Endothelial cell of umbilical vein (primary cell): ENCODE measurements at regions not wholly inside any gene's neighbourhood (a gene's known extent, or its start where the extent isn't known, plus 50 kb on each side); places are given as distances from the start of the nearest gene placed in this dataset.

Experiments
- BruUV-seq: library from RNA; stranded (reverse); fragments of 400-500 nt; replicated peaks from 2 replicates; lab custom pipeline; 2021; lab: Mats Ljungman, UMichigan
- CTCF ChIA-PET: fragments of 300-600, 350-600 bp; sonication (Branson Sonifier 250); formaldehyde crosslinking; loops from one replicate; lab custom pipeline; 2021; ENCODE audit warnings: antibody characterized with exemption, inconsistent platforms; lab: Charles Lee
- POLR2A ChIA-PET: fragments of 300-600, 350-600 bp; sonication (Branson Sonifier 250); formaldehyde crosslinking; loops from one replicate; lab custom pipeline; 2021; ENCODE audit warnings: antibody characterized with exemption, inconsistent platforms; lab: Charles Lee
- DNase-seq: peaks from one replicate; pipeline ENCODE4 v3.0.0-alpha.2; 2011; ENCODE audit warnings: low read depth, low spot score
- FAIRE-seq: peaks from 2 replicates; lab custom pipeline; 2011; peaks lifted over from hg19 to GRCh38; lab: Jason Lieb, UNC
- H2AFZ ChIP-seq: 2 replicates; pipeline ENCODE4 v1.6.0; 2012; ENCODE audit warnings: low read depth, low read length, control low read depth, inconsistent platforms
- H3K27ac ChIP-seq: 2 replicates; pipeline ENCODE4 v1.5.1; 2011; ENCODE audit warnings: low read depth, mild to moderate bottlenecking, control low read depth, low read length, moderate library complexity; ENCODE audit not compliant: insufficient read depth
- H3K27me3 ChIP-seq, 2 experiments: 2 replicates each; pipeline versions ENCODE4 v1.6.0 to v1.6.1; 2011; ENCODE audit warnings: low read length in 2 of 2, mixed read lengths in 1 of 2; ENCODE audit not compliant: control insufficient read depth in 2 of 2, insufficient read depth in 2 of 2
- H3K36me3 ChIP-seq, 2 experiments: 2 replicates in 1 of 2; 3 replicates in 1 of 2; pipeline ENCODE4 v1.5.1; 2011; ENCODE audit warnings: low read length in 2 of 2, mild to moderate bottlenecking in 1 of 2, moderate library complexity in 1 of 2; ENCODE audit not compliant: control insufficient read depth in 2 of 2, insufficient read depth in 2 of 2; ENCODE audit errors: extremely low read depth in 1 of 2
- H3K4me1 ChIP-seq: 3 replicates; pipeline ENCODE4 v1.5.1; 2011; ENCODE audit warnings: mild to moderate bottlenecking, low read length; ENCODE audit not compliant: control insufficient read depth, insufficient read depth; ENCODE audit errors: extremely low read depth
- H3K4me2 ChIP-seq: 2 replicates; pipeline ENCODE4 v1.6.1; 2011; ENCODE audit warnings: low read length, control low read depth, mixed read lengths; ENCODE audit not compliant: insufficient read depth
- H3K4me3 ChIP-seq, 3 experiments: fragments of 200-600 bp in 1 of 3; sonication (generic), shearing (Covaris generic) in 1 of 3; replicated peaks in 1 of 3; 2 replicates each; pipeline ENCODE4 v1.5.1; 2011 to 2016; ENCODE audit warnings: control low read depth in 3 of 3, low read length in 3 of 3, mild to moderate bottlenecking in 2 of 3, inconsistent platforms in 1 of 3, low read depth in 1 of 3, moderate library complexity in 1 of 3; ENCODE audit not compliant: insufficient read depth in 1 of 3
- H3K79me2 ChIP-seq: 2 replicates; pipeline ENCODE4 v1.6.0; 2012; ENCODE audit warnings: low read length, inconsistent platforms; ENCODE audit not compliant: control insufficient read depth, insufficient read depth
- H3K9ac ChIP-seq: replicated peaks from 2 replicates; pipeline ENCODE3; 2011; ENCODE audit warnings: low read length, control low read depth; ENCODE audit not compliant: insufficient read depth; ENCODE audit errors: extremely low read depth
- H3K9me1 ChIP-seq: replicated peaks from 3 replicates; pipeline ENCODE4 v1.6.0; 2011; ENCODE audit warnings: mild to moderate bottlenecking, low read length; ENCODE audit not compliant: control insufficient read depth, insufficient read depth; ENCODE audit errors: extremely low read depth
- H3K9me3 ChIP-seq: replicated peaks from 2 replicates; pipeline ENCODE4 v1.5.1; 2012; ENCODE audit warnings: low read length, inconsistent platforms; ENCODE audit not compliant: control insufficient read depth, insufficient read depth
- H4K20me1 ChIP-seq: replicated peaks from 2 replicates; pipeline ENCODE3; 2011; ENCODE audit warnings: mild to moderate bottlenecking, low read length; ENCODE audit not compliant: control insufficient read depth, insufficient read depth; ENCODE audit errors: extremely low read depth
- CTCF ChIP-seq, 2 donors: IDR thresholded peaks; 1 replicate in 1 of 2; 2 replicates in 1 of 2; pipeline ENCODE4 v1.5.1; 2011; ENCODE audit warnings: low read length in 2 of 2, mild to moderate bottlenecking in 2 of 2, moderate library complexity in 2 of 2, control low read depth in 1 of 2, inconsistent platforms in 1 of 2, low read depth in 1 of 2; ENCODE audit not compliant: insufficient read depth in 1 of 2; ENCODE audit errors: extremely low read depth in 1 of 2
- EZH2 ChIP-seq: IDR thresholded peaks from 2 replicates; pipeline ENCODE4 v1.6.1; 2012; ENCODE audit warnings: borderline replicate concordance, low read depth, mild to moderate bottlenecking, moderate library complexity, low read length, inconsistent platforms; ENCODE audit not compliant: severe bottlenecking
- FOS ChIP-seq: IDR thresholded peaks from 2 replicates; pipeline ENCODE4 v1.6.1; 2011; ENCODE audit warnings: mild to moderate bottlenecking, low read length, moderate library complexity, borderline replicate concordance; ENCODE audit not compliant: insufficient read depth
- GATA2 ChIP-seq: IDR thresholded peaks from 2 replicates; pipeline ENCODE4 v1.7.0; 2011; ENCODE audit warnings: low read depth, mild to moderate bottlenecking, moderate library complexity, mixed read lengths, low read length; ENCODE audit not compliant: insufficient read length, insufficient read depth
- JUN ChIP-seq: IDR thresholded peaks from 2 replicates; pipeline ENCODE4 v1.6.1; 2011; ENCODE audit warnings: borderline replicate concordance, low read depth; ENCODE audit not compliant: insufficient read length, insufficient read depth
- MAX ChIP-seq: IDR thresholded peaks from 2 replicates; pipeline ENCODE4 v1.6.1; 2011; ENCODE audit not compliant: insufficient read depth, insufficient read length
- MYC ChIP-seq: IDR thresholded peaks from one replicate; pipeline ENCODE4 v1.6.1; 2011; ENCODE audit warnings: mild to moderate bottlenecking, low read depth, low read length
- POLR2A ChIP-seq: IDR thresholded peaks from 2 replicates; pipeline ENCODE4 v1.6.1; 2012; ENCODE audit warnings: low read depth, mild to moderate bottlenecking, control low read depth, low read length
- POLR2AphosphoS5 ChIP-seq: IDR thresholded peaks from 2 replicates; pipeline ENCODE4 v1.6.1; 2012; ENCODE audit warnings: low read depth, mild to moderate bottlenecking, control low read depth, low read length, moderate library complexity; ENCODE audit not compliant: insufficient read depth
- dilution Hi-C: fragments of 300-500 bp; cut with MboI; formaldehyde crosslinking; loops from one replicate; pipeline ENCODE4 v1.15.0; 2019; ENCODE audit warnings: low sequenced_read_pairs; ENCODE audit not compliant: extremely low pct_ligation_motif_present
- intact Hi-C: fragments of 100-400 bp; cut with micrococcal nuclease; formaldehyde crosslinking; loops from one replicate; pipeline ENCODE4 v1.10.0; 2022

- dilution Hi-C loops (no loop called here), intact Hi-C loops (no loop called here)
- no peaks in the 10 kb centered on the region for H3K9me1 ChIP-seq
- ChIA-PET POLR2A (no interaction called here), CTCF (no interaction called here)
- DNase-seq (no peak), FAIRE-seq (no peak)
- no peaks in the 10 kb centered on the region for H3K4me1 ChIP-seq
- H3K27ac ChIP-seq = no peak overlapping the region
- H3K27me3 ChIP-seq = no peaks in the 10 kb centered on the region
- no peaks in the 10 kb centered on the region for H3K79me2 ChIP-seq
- no peaks in the 10 kb centered on the region for H3K36me3 ChIP-seq
- H3K4me3 ChIP-seq = no peak overlapping the region
- H2AFZ ChIP-seq = no peak overlapping the region
- no peaks in the 10 kb centered on the region for H3K9me3 ChIP-seq
- TF ChIP-seq POLR2AphosphoS5 = no peak
- TF ChIP-seq CTCF (IDR thresholded peaks at IDR 0.05; ENCODE audit: extremely low read depth in 1 of 2, insufficient read depth in 1 of 2, low read depth in 1 of 2, low read length in 2 of 2) = no peak
- no peak for TF ChIP-seq FOS
- TF ChIP-seq GATA2 = no peak
- no peak for TF ChIP-seq MYC
- no peak for TF ChIP-seq POLR2A
- TF ChIP-seq MAX = no peak
- no peak for TF ChIP-seq JUN
- no peak for TF ChIP-seq EZH2
- H3K9ac ChIP-seq = no peak overlapping the region
- no peaks in the 10 kb centered on the region for H4K20me1 ChIP-seq
- H3K4me2 ChIP-seq = no peak overlapping the region
- no TSS peak for BruUV-seq
Measured at GRCh38 chr12:82008251-82008650, 249.1 kb upstream of the PPFIA2 start.
